HAP-1 (cell line): ENCODE measurements at regions not wholly inside any gene's neighbourhood (a gene's known extent, or its start where the extent isn't known, plus 50 kb on each side); places are given as distances from the start of the nearest gene placed in this dataset.

Source experiments
- DNase-seq, 2 experiments: peaks; one replicate each; pipeline ENCODE4 v3.0.0-alpha.2; 2016 to 2020; ENCODE audit warnings: low spot score in 2 of 2
- H3K27me3 ChIP-seq: fragments of 250-450 bp; sonication (Bioruptor Pico); 2 replicates; pipeline ENCODE4 v1.5.1; 2020; ENCODE audit warnings: low read depth, mild to moderate bottlenecking, moderate library complexity
- H3K36me3 ChIP-seq: fragments of 250-450 bp; sonication (Bioruptor Pico); replicated peaks from 2 replicates; pipeline ENCODE4 v1.5.1; 2020; ENCODE audit warnings: mild to moderate bottlenecking
- H3K4me1 ChIP-seq: fragments of 250-450 bp; sonication (Bioruptor Pico); 2 replicates; pipeline ENCODE4 v1.5.1; 2020; ENCODE audit warnings: mild to moderate bottlenecking
- H3K4me3 ChIP-seq: fragments of 250-450 bp; sonication (Bioruptor Pico); 2 replicates; pipeline ENCODE4 v1.5.1; 2020; ENCODE audit warnings: mild to moderate bottlenecking, moderate library complexity
- H3K9me3 ChIP-seq: fragments of 250-450 bp; sonication (Bioruptor Pico); 2 replicates; pipeline ENCODE4 v1.5.1; 2020; ENCODE audit warnings: mild to moderate bottlenecking, moderate library complexity
- in situ Hi-C: fragments of 300-500 bp; cut with MboI; formaldehyde crosslinking; loops from 3 replicates; pipeline ENCODE4 v1.14.3; 2020; ENCODE audit warnings: low sequenced_read_pairs, inconsistent platforms, mixed read lengths

- Histone ChIP-seq H3K36me3 (no peaks in the 10 kb centered on the region), H3K9me3 (no peaks in the 10 kb centered on the region), H3K27me3 (no peaks in the 10 kb centered on the region), H3K4me1 (no peaks in the 10 kb centered on the region), H3K4me3 (no peak overlapping the region)
- no peak for DNase-seq
- in situ Hi-C loops, result no loop called here
These were observed 1489.8 kb upstream of the FLRT2 start for GRCh38 chr14:84040101-84040500.

GRCh38 chr14:84041421-84041820 is 1488.5 kb upstream of the FLRT2 start:
- Histone ChIP-seq H3K4me1 (no peaks in the 10 kb centered on the region), H3K4me3 (no peak overlapping the region), H3K27me3 (no peaks in the 10 kb centered on the region), H3K36me3 (no peaks in the 10 kb centered on the region), H3K9me3 (no peaks in the 10 kb centered on the region)
- in situ Hi-C loops, result no loop called here
- no peak for DNase-seq

- Histone ChIP-seq H3K4me3 (no peak overlapping the region), H3K36me3 (no peaks in the 10 kb centered on the region), H3K27me3 (no peaks in the 10 kb centered on the region), H3K4me1 (no peaks in the 10 kb centered on the region), H3K9me3 (no peaks in the 10 kb centered on the region)
- DNase-seq, result no peak
- in situ Hi-C loops, result no loop called here
These were observed 1487.0 kb upstream of the FLRT2 start for GRCh38 chr14:84042992-84043391.

GRCh38 chr14:84064316-84065125 is 1465.4 kb upstream of the FLRT2 start:
- in situ Hi-C loops, result no loop called here
- Histone ChIP-seq H3K36me3 (no peaks in the 10 kb centered on the region), H3K27me3 (no peaks in the 10 kb centered on the region), H3K4me3 (no peak overlapping the region), H3K9me3 (no peaks in the 10 kb centered on the region), H3K4me1 (peaks cover 5% of the 10 kb centered on the region; the same call in 1 of the 2 replicates)
- no peak for DNase-seq

GRCh38 chr14:84065811-84066210 is 1464.1 kb upstream of the FLRT2 start:
- Histone ChIP-seq H3K4me3 (no peak overlapping the region), H3K9me3 (no peaks in the 10 kb centered on the region), H3K36me3 (no peaks in the 10 kb centered on the region), H3K4me1 (peaks cover 6% of the 10 kb centered on the region), H3K27me3 (no peaks in the 10 kb centered on the region)
- DNase-seq, result no peak
- in situ Hi-C loops, result no loop called here

- Histone ChIP-seq H3K4me1 (peaks cover 11% of the 10 kb centered on the region), H3K36me3 (no peaks in the 10 kb centered on the region), H3K27me3 (no peaks in the 10 kb centered on the region), H3K4me3 (no peak overlapping the region), H3K9me3 (no peaks in the 10 kb centered on the region)
- in situ Hi-C loops, result no loop called here
- DNase-seq, result no peak
These were observed 1461.7 kb upstream of the FLRT2 start for GRCh38 chr14:84068288-84068687.

GRCh38 chr14:84071061-84071460 is 1458.9 kb upstream of the FLRT2 start:
- no peaks in the 10 kb centered on the region for H3K9me3 ChIP-seq
- in situ Hi-C loops, result no loop called here

GRCh38 chr14:84074626-84075025 is 1455.3 kb upstream of the FLRT2 start:
- Histone ChIP-seq H3K4me3 (no peak overlapping the region), H3K4me1 (peaks cover 5% of the 10 kb centered on the region), H3K9me3 (no peaks in the 10 kb centered on the region), H3K36me3 (no peaks in the 10 kb centered on the region), H3K27me3 (no peaks in the 10 kb centered on the region)
- no peak for DNase-seq
- in situ Hi-C loops, result no loop called here

More at GRCh38 chr14:84071061-84071460, 1458.9 kb upstream of the FLRT2 start:
- H3K36me3 ChIP-seq, result no peaks in the 10 kb centered on the region
- H3K4me3 ChIP-seq, result no peak overlapping the region
- peaks cover 5% of the 10 kb centered on the region for H3K4me1 ChIP-seq
- DNase-seq, result peak in 1 of 2 experiments; percentile 46
- H3K27me3 ChIP-seq, result no peaks in the 10 kb centered on the region

GRCh38 chr14:84080944-84081343 is 1449.0 kb upstream of the FLRT2 start:
- Histone ChIP-seq H3K4me3 (no peak overlapping the region), H3K4me1 (peaks cover 2% of the 10 kb centered on the region), H3K9me3 (no peaks in the 10 kb centered on the region), H3K36me3 (no peaks in the 10 kb centered on the region), H3K27me3 (no peaks in the 10 kb centered on the region)
- no peak for DNase-seq
- in situ Hi-C loops, result no loop called here

GRCh38 chr14:84084056-84084630 is 1445.8 kb upstream of the FLRT2 start:
- in situ Hi-C loops, result no loop called here
- H3K4me3 ChIP-seq, result no peak overlapping the region
- H3K36me3 ChIP-seq, result no peaks in the 10 kb centered on the region
- H3K9me3 ChIP-seq, result no peaks in the 10 kb centered on the region
- no peaks in the 10 kb centered on the region for H3K27me3 ChIP-seq
- H3K4me1 ChIP-seq, result peaks cover 2% of the 10 kb centered on the region
- DNase-seq, result peak; percentile 62 to 68

- no peaks in the 10 kb centered on the region for H3K9me3 ChIP-seq
- DNase-seq, result no peak
- H3K4me3 ChIP-seq, result no peak overlapping the region
- H3K4me1 ChIP-seq, result peaks cover 2% of the 10 kb centered on the region
- no peaks in the 10 kb centered on the region for H3K27me3 ChIP-seq
- H3K36me3 ChIP-seq, result no peaks in the 10 kb centered on the region
- in situ Hi-C loops, result no loop called here
These were observed 1444.5 kb upstream of the FLRT2 start for GRCh38 chr14:84085493-84085892.

GRCh38 chr14:84086714-84087113 is 1443.2 kb upstream of the FLRT2 start:
- peaks cover 2% of the 10 kb centered on the region; the same call in 1 of the 2 replicates for H3K4me1 ChIP-seq
- no peak overlapping the region for H3K4me3 ChIP-seq
- in situ Hi-C loops, result no loop called here
- no peaks in the 10 kb centered on the region for H3K27me3 ChIP-seq
- no peak for DNase-seq
- no peaks in the 10 kb centered on the region for H3K36me3 ChIP-seq
- no peaks in the 10 kb centered on the region for H3K9me3 ChIP-seq

GRCh38 chr14:84087986-84088531 is 1441.9 kb upstream of the FLRT2 start:
- Histone ChIP-seq H3K4me1 (peaks cover 2% of the 10 kb centered on the region; the same call in 1 of the 2 replicates), H3K27me3 (no peaks in the 10 kb centered on the region), H3K4me3 (no peak overlapping the region), H3K36me3 (no peaks in the 10 kb centered on the region), H3K9me3 (no peaks in the 10 kb centered on the region)
- DNase-seq, result no peak
- in situ Hi-C loops, result no loop called here

GRCh38 chr14:84090837-84091236 is 1439.1 kb upstream of the FLRT2 start:
- H3K9me3 ChIP-seq, result no peaks in the 10 kb centered on the region
- H3K4me3 ChIP-seq, result no peak overlapping the region
- H3K4me1 ChIP-seq, result no peaks in the 10 kb centered on the region
- no peak for DNase-seq
- H3K36me3 ChIP-seq, result no peaks in the 10 kb centered on the region
- no peaks in the 10 kb centered on the region for H3K27me3 ChIP-seq
- in situ Hi-C loops, result no loop called here
